ENCODE measurements at regions not wholly inside any gene's neighbourhood (a gene's known extent, or its start where the extent isn't known, plus 50 kb on each side); places are given as distances from the start of the nearest gene placed in this dataset.

DNA sequence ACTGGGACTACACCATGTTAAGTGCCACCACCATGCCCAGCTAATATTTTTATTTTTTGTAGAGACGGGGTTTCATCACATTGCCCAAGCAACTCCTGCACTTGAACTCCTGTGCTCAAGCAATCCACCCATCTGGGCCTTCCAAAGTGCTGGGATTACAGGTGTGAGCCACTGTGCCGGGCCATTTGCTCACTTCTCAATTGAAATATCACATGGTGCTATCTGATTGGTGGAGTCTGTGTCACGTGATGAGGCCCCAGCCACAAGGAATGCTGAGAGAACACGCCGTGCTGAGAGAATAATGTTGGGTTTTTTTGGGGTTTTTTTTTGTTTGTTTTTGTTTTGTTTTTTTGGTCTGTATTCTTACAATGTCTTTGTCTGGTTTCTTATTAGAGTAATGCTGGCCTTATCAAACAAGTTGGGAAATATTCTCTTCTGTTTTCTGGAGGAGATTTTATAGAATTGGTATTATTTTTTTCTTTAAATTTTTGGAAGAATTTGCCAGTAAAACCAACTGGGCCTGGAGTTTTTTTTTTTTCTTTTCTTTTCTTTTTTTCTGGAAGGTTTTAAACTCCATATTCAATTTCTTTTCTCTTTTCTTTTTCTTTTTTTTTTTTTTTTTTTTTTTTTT, 183.2 kb upstream of the KCNG1 start:
- TF ChIP-seq, protein P1, sequence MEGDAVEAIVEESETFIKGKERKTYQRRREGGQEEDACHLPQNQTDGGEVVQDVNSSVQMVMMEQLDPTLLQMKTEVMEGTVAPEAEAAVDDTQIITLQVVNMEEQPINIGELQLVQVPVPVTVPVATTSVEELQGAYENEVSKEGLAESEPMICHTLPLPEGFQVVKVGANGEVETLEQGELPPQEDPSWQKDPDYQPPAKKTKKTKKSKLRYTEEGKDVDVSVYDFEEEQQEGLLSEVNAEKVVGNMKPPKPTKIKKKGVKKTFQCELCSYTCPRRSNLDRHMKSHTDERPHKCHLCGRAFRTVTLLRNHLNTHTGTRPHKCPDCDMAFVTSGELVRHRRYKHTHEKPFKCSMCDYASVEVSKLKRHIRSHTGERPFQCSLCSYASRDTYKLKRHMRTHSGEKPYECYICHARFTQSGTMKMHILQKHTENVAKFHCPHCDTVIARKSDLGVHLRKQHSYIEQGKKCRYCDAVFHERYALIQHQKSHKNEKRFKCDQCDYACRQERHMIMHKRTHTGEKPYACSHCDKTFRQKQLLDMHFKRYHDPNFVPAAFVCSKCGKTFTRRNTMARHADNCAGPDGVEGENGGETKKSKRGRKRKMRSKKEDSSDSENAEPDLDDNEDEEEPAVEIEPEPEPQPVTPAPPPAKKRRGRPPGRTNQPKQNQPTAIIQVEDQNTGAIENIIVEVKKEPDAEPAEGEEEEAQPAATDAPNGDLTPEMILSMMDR (IDR thresholded peaks at IDR 0.05): no peak
- TF ChIP-seq POLR2A (IDR thresholded peaks at IDR 0.05) (no peak), POLR2AphosphoS5 (IDR thresholded peaks at IDR 0.05) (no peak)
